Activated CD8-positive, alpha-beta memory T cell treated with anti-CD3 and anti-CD28 coated beads for 4 hours (primary cell): ENCODE measurements at regions not wholly inside any gene's neighbourhood (a gene's known extent, or its start where the extent isn't known, plus 50 kb on each side); places are given as distances from the start of the nearest gene placed in this dataset.

Experiments
- DNase-seq, 2 donors: peaks; one replicate each; pipeline ENCODE4 v3.0.0-alpha.2; 2020; ENCODE audit warnings: low read depth in 2 of 2

DNA sequence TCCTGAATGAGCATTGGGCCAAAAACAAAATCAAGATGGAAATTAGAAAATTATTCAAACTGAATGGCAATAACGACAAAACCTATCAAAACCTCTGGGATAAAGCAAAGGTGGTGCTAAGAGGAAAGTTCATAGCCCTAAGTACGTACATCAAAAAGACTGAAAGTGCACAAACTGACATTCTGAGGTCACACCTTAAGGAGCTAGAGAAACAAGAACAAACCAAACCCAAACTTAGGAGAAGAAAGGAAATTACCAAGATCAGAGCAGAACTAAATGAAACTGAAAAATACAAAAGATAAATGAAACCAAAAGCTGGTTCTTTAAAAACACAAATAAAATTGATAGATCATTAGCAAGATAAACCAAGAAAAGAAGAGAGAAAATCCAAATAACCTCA is 1543.5 kb upstream of the ACVR2A start:
- no peak for DNase-seq

DNA sequence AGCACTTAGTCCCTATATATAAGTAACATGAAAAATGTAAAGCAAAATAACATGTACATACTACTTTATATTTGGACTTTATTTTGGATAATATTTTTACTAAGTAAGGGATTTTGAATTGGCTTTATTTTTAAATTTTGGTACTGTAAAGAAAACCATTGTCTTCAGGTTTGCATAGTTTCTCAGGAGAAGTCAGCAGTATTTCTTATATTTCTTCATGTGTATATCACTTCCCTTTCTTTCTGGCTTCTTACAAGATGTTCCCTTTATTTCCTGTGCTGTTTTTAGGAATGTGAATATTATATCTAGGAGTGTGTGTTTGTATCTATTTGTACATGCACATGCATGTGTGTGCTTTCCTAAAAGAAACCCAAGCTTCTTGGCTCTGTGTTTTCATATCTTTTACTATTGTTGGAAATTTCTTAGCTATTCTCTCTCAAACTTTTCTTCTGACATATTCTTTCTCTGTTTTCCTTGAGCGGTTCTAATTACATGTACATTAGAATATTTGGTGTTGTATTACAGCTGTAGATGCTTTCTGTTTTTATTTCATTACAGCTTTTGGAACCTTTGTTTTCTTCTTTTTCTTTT is 1549.7 kb upstream of the ACVR2A start:
- no peak for DNase-seq

- no peak for DNase-seq
Measured at GRCh38 chr2:146287281-146287680, 1557.5 kb upstream of the ACVR2A start.

DNA sequence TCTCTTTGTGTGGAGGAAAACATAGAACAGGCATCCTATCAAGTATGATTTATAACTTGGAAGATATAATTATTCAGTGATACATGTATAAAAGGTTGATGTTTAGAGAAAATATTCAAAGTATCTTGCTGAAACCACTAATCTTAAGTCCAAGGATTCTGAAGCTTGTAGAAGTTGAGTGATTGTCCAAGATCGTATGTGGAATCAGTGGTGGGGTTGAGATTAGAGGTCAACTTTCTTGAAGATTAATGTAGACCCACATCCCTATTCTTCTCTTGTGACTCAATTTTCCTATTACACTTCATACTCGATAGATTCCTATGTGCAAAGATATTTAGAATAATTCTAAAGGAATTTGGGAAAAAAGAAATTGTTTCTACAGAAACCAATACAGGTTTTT is 1565.9 kb upstream of the ACVR2A start:
- no peak for DNase-seq

GRCh38 chr2:146271131-146271831 is 1573.5 kb upstream of the ACVR2A start:
- DNase-seq = no peak

DNA sequence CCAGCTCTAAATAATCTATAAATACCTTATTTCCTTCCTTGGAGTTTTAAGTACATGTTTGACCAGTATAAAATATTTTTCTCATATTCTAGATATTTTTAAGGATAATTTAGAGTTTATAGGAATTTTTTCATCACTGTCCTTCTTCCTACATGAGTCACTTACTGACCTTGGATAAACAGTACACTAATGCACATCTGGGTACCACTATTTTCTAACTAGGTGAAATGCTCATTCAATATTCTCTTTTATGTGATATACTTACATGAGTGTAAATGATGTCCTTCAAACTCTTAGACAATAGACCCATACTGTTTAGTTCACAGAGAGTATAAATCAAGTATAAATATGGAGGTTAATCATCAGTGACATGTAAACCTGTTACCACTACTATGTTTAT is 1574.2 kb upstream of the ACVR2A start:
- DNase-seq = no peak

DNA sequence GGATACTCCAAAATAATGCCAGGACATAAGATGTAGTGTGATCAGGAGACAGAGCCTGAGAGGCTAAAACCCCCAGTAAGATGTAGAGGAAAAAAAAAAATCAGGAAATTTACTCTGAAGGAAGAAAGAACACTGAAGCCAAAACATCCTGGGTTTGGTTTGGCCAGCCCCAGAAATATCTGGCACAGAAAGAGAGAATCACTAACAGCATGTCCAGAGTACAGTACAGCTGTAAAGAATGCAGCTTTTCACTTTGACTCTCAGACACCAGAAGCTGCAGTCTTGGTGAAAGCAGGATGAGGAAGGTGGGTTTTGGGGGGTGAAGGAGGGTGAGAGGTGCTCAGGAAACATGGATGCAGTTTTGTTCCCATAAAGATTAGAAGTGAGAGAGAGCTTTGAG is 1577.7 kb upstream of the ACVR2A start:
- DNase-seq = no peak

DNA sequence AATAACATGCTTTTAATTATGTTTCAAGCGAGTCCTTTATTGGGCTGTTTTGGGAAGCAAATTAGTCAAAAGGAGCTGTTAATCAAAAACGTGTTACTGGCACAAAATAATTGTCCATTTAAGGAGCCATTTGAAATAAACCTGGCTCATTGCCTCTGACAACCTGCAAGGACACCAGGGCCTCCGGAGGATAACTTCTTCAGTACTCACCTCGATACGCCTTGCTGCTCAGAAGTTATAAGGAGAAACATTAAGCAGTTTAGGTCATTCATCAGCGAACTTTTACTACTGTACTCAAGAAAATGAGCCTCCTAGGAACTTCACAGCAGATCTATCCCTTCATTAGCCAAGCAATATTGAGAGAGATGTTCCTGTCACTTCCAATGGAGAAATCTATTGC is 1579.2 kb upstream of the ACVR2A start:
- DNase-seq = no peak

- DNase-seq = no peak
Measured at GRCh38 chr2:146262606-146263005, 1582.2 kb upstream of the ACVR2A start.

DNA sequence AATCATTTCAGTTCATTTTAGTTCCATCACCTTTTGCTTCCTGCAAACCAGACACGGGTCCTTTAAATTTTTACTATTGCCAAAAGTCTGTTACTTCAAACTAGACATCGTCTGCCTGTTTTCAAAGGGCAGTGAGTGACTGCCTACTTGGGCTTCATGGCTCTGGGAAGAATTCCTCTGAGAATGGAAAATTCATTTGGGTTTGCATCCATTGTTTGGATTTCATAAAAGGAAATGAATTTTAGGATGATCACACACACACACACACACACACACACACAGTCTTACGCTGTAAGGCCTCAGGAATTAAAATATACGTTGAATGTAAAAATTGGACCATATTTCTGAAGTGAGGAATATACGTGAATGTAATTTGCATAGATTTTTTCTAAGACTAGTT is 1584.3 kb upstream of the ACVR2A start:
- DNase-seq = no peak

GRCh38 chr2:146259816-146260215 is 1585.0 kb upstream of the ACVR2A start:
- no peak for DNase-seq

GRCh38 chr2:146258071-146258470 is 1586.8 kb upstream of the ACVR2A start:
- no peak for DNase-seq

DNA sequence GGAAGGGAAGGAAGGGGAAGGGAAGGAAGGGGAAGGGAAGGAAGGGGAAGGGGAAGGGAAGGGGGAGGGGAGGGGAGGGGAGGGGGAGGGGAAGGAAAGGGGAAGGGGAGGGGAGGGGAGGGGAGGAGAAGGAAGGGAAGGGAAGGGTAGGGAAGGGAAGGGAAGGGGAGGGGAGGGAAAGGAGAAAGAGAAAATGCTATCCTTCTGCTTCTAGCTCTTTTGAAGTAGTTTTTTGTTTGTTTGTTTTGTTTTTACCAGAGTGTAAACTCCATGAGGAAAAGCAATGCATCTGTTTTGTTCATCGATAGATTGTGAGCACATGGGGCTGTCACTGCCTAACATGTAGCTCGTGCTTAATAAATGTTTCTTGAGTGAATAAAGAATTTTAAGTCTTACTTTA is 1592.7 kb upstream of the ACVR2A start:
- no peak for DNase-seq

DNA sequence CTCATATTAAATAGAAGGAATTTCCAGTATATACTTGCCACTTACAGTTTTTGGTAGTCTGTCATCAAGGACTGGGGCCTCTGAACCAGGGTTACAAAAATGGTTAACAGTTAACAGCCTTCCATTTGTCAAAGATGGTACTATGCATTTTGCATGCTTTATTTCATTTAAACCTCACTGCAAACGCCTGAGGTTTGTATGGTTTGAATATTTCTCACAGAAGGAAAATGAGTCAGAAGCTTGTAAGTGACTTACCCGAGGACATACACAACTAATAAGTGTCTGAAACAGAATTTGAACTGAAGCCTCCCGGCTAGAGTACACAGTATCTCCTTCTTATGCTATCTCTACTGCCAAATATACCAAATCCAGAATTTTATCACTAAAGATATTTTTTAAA is 1593.5 kb upstream of the ACVR2A start:
- no peak for DNase-seq

GRCh38 chr2:146246736-146247523 is 1597.9 kb upstream of the ACVR2A start:
- no peak for DNase-seq

DNA sequence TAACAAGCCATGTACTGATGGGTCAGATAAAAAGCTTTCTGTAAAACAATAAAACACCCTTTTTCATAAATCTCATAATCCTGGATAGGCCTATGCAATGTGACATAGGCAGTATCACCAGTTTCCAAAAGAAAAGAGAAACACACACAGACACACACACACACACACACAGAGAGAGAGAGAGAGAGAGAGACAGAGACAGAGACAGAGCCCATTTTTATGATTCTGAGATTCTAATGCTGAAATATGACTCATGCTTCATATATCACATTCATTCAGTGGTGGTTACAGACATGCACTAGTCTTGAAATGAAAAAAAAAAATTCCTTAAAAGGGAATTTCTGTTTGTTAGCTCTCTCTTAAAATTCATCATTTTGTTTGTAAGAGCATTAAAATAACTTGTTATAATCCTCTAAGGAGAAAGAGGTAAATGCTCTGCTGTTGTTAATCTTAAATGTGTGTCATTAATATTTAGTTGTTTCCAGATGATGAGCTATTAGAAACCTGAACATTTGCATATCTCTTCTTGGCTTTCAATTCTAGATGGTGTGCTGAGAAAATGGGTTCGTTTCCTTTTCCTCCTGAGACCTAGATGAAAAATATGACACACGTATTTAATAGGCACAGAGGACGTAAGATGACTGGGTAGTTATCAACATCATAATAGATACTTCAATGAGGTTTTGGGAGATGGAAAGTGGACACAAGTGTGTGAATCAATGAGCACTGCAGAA is 1598.7 kb upstream of the ACVR2A start:
- DNase-seq = no peak

DNA sequence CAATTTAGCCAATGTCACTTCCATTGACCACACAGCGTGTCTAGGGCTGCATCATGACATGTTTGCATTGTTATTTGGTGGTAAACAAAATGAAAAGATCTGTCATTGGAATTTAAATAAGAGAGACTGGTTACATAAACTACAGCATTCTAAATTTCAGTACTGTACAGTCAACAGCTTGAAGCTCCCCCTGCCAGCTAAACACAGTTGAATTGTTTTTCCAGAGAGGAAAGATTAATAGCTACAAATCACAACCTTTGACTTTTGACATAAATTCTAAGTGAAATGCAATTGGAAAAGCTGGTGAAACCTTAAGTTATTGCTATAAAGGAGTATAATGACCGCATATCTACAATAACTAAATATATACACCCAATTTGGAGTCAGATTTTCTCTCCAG is 1600.0 kb upstream of the ACVR2A start:
- no peak for DNase-seq

DNA sequence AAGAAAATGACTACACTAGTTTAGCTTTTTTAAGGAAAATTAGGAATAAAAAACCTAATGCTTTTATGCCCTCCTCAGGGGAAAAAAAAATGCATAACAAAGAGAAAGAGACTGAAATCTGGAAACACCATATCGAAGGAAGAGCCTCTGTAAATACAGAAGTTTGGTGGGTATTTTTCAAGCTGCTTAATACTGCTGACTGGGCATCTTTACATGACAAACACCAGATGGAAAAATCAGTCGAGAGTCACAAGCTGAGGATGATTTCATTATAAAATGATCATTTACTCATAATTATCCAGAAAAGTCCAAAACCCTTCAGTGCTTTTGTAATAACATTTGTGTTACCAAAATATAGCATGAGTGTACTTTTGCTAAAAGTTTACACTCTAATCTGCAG is 1600.7 kb upstream of the ACVR2A start:
- no peak for DNase-seq

GRCh38 chr2:146241023-146241422 is 1603.8 kb upstream of the ACVR2A start:
- no peak for DNase-seq

DNA sequence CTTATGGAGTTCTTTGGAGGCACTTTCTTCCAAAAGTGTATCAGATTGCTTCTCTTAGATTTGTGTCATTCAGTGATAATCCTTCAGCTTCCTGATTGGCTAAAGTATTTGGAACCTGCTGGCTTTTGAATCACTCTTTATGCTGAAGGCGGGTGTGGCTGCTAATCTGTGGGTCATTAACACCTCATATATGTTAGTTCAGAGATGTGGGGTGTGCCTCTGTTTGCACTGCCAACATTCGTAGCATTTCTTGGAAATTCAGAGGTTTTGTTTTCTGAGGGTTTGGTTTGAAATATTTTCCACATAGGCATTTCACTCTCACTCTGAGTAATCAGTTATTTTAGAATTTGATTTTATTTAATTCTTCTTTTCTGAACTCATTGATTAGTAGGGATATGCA is 1604.4 kb upstream of the ACVR2A start:
- no peak for DNase-seq

DNA sequence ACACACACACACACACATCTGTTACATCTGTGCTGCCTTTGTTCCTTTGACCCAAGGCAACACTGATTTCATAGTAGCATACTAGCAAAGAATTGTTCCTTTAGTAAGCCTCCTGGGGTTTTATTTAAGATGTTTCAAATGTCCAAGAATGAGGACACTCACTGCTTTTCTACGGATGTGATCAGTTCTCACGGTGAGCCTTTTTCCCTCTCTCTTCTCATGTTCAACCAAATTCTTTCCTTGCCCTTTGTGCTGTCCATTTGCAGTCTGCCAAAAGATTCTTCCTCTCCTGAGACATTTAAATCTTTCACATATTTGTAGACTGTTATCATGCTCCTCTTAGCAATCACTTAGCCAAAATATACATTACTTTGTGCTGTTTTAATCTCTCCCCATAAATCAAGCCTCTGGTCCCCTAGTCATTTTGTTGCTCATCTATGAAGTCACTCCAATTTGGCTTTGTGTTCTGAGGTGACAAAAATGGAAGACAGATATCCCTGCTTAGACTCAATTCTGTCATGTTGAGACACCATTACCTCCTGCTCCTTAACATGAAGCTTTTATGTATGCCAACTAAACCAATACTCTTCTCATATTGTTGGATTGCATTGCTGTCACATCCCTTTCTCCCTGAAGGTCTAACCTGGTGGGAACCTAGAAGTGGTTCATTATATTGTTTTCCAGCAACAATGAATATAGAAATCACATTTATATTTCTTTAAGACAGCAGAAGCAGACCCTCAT is 1605.3 kb upstream of the ACVR2A start:
- no peak for DNase-seq
